Gastrocnemius medialis (tissue), 4 donors: ENCODE measurements at regions not wholly inside any gene's neighbourhood (a gene's known extent, or its start where the extent isn't known, plus 50 kb on each side); places are given as distances from the start of the nearest gene placed in this dataset.

Experiments used
- POLR2A ChIP-seq, 2 donors: fragments of 450-650 bp; IDR thresholded peaks; one replicate each; pipeline ENCODE4 v1.6.1; 2017; ENCODE audit warnings: antibody characterized with exemption in 2 of 2, mild to moderate bottlenecking in 2 of 2, moderate library complexity in 2 of 2
- TF ChIP-seq, protein P1 (sequence below), 5 experiments: fragments of 450-650 bp in 3 of 5; fragments of 200-600 bp in 2 of 5; sonication (generic) in 2 of 5; IDR thresholded peaks in 4 of 5; conservative IDR thresholded peaks in 1 of 5; 1 replicate in 4 of 5; 2 replicates in 1 of 5; pipeline ENCODE4 v1.5.1; 2016 to 2019; ENCODE audit warnings: antibody characterized with exemption in 5 of 5, mild to moderate bottlenecking in 3 of 5, moderate library complexity in 3 of 5

DNA sequence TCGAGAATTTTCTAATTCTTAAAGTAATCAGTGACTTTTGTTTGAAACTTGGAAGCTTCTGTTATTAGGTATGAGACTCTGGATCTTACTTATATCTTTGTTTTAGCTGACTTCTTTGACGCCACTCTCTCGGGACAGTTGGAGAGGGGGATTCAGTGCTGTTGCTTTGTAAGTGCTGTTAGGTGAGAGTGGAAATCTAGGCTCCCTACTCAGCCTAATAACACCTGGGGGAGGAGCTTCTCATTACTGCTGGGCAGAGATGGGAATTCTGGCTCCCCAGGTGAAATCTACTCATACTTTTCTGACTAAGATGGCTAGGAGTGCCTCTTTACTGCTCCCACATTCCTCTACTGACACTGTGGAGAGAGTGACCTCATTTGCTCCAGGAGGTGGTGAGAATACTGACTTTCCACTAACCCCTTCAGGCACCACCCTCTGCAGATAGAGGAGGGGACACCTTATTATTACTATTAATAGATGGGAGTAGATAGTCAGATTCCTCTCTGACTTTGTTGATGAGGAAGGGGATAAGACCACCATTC lies 324.9 kb upstream of the SPRY2 start:
- TF ChIP-seq, protein P1, sequence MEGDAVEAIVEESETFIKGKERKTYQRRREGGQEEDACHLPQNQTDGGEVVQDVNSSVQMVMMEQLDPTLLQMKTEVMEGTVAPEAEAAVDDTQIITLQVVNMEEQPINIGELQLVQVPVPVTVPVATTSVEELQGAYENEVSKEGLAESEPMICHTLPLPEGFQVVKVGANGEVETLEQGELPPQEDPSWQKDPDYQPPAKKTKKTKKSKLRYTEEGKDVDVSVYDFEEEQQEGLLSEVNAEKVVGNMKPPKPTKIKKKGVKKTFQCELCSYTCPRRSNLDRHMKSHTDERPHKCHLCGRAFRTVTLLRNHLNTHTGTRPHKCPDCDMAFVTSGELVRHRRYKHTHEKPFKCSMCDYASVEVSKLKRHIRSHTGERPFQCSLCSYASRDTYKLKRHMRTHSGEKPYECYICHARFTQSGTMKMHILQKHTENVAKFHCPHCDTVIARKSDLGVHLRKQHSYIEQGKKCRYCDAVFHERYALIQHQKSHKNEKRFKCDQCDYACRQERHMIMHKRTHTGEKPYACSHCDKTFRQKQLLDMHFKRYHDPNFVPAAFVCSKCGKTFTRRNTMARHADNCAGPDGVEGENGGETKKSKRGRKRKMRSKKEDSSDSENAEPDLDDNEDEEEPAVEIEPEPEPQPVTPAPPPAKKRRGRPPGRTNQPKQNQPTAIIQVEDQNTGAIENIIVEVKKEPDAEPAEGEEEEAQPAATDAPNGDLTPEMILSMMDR (IDR thresholded peaks at IDR 0.05 in 4 of 5, conservative IDR thresholded peaks at IDR 0.05 in 1 of 5), result no peak
- TF ChIP-seq POLR2A (IDR thresholded peaks at IDR 0.05), result no peak
